ENCODE measurements at regions not wholly inside any gene's neighbourhood (a gene's known extent, or its start where the extent isn't known, plus 50 kb on each side); places are given as distances from the start of the nearest gene placed in this dataset.
"Not testable (repeated sequence)": the region's sequence is repeated elsewhere in the genome, so short reads cannot be mapped to it uniquely, and the experiment has no call there.

DNA sequence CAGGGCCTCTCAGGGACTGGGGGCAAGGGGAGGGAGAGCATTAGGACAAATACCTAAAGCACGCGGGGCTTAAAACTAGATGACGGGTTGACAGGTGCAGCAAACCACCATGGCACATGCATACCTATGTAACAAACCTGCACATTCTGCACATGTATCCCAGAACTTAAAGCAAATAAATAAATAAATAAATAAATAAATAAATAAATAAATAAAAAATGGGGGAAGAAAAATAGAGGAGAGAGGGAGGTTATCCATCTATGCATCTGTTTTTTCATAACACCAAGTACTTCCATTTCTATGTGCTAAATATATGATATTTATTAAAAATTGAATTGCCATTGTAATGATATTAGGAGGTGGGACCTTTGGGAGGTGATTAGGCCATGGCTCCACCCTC lies 539.5 kb downstream of the TRIML1 start:
- DNase-seq = not testable (repeated sequence)

DNA sequence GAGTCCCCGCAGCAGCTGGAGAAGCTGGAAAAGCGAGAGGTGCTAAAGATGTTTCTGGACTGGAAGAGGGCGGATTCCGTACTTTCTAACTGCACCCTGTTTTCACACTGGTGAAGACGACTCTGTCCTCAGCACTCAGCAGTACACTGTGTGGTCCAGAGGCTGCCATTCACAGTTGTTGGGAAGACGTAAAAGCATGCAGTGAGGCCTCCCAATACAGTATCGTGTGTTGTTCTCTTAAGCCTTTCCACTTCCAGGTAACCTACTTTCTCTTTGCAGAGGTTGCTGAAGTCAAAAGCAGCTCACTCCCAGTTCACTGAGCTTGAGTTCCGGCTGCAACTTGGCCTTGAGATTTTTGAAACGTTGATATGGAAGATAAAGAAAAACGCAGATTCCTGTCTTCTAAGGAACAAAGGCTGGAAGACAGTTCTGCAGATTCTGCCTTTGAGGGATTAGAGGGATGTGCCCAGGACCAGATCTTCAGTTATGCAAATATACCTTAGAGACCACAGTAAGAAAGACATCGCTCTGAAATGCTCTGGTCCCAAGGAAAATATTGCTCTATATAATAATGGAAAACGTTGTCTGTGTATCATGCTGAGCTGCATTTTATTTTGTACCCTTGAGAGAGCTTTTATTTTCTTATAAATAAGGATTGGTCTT lies 540.9 kb downstream of the TRIML1 start:
- DNase-seq = no peak

DNA sequence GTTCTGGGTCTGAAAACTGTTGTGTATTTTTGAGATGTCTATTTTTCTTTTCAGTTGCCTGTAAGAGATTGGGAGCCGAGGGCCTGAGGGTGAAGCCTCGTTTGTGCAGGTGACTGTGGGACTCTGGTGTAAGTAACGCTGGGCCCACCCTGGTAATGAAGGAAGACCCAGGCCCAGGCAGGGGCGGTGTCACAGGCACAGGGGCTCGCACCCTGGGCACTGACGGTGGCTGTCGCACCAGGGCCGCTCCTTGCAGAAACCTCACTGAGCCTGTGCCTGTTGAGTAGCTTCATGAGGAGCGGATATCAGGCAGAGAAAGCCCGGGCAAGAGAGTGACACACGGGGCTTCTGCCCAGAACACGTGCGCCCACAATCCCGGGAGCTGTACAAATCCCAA lies 541.4 kb downstream of the TRIML1 start:
- DNase-seq = no peak

DNA sequence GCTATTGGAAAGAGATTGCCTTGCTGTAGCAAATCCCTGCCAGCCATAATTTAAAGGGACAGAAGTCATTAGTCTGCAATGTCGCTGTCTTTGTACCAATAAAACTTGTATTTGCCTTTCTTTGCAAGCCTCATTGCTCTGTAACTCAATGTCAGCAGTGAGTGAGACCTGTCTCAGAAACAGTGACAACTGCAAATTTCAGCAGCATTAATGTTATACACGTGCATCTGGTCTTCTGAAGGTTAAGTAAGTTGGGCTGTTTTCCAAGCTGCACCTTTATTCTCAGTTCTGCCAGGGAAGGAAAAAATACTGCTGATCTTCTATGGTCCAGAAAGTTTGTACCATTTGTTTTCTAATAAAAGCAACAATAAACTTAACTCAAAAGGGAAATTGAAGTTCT lies 543.1 kb downstream of the TRIML1 start:
- DNase-seq = no peak

DNA sequence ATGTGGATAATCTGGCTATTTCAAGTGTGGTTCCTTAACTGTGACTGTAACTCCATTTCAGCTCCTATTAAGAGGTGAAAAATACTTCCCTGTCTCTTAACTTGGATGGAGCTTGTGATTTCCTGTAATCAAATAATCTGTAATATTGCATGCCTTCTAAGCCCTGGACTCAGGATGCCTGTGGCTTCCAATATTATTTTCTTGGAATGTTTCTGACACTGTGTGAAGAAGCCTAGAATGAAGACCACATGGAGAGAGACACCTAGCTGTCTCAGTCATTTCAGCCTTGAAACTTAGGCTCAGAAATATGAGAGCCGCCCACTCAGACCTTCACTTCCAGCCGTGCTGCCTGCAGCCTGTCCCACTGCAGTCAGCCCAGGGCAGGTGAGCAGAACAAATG lies 544.3 kb downstream of the TRIML1 start:
- no peak for DNase-seq

DNA sequence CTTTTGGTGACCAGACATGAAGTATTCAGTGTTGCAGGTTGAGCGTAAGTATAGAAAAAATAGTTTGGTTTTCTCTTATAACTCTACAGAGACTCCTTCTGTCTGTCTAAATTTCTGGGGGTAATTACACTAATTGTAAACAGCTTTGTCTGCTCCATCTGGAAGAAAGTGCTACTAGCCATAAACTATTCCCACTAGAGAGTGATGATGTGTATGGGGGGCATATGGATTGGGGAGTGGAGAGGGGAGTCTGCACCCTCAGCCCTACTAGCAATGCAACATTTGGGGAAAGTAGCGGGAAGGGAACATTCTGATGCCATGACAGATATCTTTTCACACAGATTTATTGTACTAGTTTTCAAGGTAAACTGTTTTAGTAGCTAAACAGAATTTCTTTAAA lies 549.7 kb downstream of the TRIML1 start:
- no peak for DNase-seq

DNA sequence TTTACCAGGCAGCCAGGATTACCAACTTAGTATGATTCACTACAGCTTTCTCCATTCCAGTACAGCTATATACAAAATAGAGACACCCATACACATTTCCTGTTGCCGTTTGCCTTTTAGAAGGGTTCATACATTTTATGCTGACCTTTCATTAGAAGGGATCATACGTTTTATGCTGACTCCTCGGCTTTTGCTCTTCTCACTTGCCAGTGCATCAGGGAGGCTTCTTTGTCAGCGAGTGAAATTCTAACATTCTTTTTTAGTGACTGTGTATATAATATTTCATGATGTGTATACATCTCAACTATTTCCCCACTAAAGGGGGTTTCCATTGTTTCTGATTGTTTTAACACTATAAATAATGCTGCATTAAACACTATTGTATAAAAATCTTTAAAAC lies 552.6 kb downstream of the TRIML1 start:
- DNase-seq = no peak

DNA sequence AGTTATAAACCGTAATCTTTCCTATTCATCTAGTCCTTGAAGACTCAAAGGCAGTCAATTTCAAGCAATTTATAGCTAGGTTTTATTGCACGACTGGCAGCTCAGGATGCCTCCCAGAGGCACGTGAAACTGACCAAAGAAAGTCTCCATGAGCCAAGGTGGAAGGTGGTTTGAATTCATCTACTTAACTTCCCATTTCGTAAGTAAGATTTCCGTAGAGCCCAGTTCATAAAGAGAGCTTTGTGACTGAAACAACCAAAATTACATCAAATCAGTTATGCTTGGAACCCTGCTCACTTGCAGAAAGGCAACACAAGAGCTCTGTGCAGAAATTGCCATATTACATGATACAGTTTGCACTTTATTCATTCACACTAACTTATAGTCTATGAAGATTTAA lies 556.0 kb downstream of the TRIML1 start:
- no peak for DNase-seq

DNA sequence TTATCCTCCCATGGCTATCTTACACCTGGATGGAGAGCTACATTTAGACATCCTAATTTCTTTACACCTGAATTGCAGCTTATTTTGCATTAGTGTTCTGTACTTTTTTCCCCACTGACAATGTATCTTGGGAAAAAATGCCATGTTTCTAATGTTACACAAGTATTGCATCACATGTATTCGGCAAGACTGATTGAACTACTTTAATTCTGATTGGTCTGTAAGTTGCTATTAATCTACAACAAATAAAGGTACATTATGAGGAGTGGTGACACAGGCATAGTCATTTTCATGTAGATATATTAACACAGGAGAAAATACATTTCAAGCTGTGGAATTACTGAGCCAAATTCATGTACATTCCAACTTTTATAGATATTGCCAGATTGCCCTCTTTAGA lies 558.0 kb downstream of the TRIML1 start:
- no peak for DNase-seq

DNA sequence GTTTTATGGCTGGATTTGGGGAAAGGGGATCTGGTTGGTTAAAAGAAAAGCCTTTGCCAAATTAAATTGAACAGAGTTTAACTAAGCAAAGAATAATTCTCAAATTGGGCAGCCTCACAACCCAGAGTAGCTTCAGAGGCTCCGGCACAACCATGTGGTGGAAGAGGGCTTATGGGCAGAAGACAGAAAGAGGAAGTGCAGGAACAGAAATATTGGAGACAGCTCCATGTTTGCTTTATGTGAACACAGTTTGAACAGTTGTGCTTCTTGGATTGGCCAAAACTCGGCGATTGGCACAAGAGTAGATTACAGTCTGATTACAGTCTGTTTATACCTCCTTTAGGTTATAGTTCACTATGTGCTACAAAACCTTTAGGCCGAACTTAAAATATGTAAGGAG lies 562.7 kb downstream of the TRIML1 start:
- DNase-seq = no peak

DNA sequence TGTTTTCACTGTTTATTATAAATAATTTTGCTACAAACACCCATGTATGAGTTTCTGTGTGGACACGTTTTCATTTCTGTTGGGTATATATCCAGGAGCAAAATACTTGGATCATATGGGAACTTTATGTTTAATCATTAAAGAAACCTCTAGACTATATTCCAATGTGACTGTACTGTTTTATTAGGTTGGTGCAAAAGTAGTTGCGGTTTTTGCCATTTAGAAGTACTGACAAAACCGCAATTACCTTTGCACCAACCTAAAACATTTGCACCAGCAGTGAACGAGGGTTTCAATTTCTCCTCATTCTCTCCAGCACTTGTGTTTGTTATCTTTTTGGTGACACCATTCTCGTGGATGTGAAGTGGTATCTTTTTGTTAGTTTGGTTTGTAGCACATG lies 565.0 kb downstream of the TRIML1 start:
- DNase-seq = no peak

DNA sequence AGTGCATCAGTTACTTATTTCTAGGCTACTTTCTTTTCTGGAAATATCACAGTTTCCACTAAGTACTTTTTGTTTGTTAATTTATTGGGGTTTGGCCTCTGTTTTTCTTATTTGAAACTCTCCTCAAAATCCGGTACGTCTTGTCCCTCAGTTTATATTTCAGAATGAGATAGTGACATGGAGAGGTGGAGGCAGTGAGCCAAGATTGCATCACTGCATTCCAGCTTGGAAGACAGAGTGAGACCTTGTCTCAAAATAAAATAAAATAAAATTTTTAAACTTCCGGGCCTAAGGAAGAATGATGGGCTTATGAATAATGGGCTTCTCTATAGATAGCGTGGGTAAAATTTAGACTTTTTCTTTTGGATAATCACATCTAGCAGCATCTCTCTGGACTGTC lies 567.8 kb downstream of the TRIML1 start:
- no peak for DNase-seq

DNA sequence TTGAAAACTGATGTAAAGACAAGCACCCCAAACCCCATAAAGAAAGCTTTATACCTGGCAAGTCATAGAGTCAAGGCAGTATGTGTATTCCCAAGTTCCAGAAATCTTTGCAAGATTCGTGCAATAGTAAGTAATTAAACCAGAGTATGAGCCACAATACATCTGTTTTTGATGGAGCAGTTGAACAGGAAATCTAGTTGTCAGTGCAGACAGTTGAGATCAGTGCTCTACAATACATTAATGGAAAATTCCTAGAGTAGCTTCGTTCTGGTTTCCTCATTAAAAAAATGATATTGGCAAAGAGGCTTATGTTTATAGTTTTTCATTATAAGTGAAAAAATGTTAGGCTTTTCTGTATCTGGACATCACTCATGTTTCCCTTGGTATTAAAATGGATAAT lies 575.3 kb downstream of the TRIML1 start:
- DNase-seq = no peak

DNA sequence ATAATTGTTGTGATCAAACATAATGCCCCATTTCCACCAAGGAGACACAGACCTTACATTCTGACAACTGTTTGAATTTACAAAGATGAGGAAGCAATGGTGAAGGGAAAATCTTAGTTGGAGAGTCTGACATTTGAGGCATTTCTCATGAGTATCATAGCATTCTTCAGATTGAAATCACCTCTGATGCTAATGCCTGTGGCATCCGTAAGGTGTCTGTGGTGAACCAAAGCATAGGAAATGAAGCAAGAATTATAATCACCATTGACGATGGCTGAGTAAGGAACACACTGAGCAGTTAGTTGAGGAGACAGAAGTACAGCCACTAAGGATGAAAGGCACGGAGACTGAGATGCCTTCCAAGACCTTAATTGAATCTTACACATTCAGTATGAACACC lies 575.7 kb downstream of the TRIML1 start:
- no peak for DNase-seq

DNA sequence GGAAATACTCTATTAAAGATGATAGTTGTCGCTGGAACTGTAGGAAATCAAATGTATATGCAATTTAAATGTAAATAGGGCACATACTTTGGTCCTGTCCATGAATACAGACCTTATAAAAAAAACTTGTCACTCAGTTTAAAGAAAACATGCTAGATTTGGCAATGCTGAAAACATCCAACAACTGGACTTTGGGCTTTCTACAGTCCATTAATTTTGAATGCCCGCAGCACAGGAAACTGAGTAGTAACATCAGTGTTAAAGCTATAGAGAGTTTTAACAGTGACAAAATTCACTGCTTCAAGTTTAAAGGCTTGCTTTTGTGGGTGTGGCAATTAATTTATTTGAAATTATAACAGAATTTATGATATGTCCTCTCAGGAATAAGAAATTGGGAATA lies 578.4 kb downstream of the TRIML1 start:
- DNase-seq = no peak

DNA sequence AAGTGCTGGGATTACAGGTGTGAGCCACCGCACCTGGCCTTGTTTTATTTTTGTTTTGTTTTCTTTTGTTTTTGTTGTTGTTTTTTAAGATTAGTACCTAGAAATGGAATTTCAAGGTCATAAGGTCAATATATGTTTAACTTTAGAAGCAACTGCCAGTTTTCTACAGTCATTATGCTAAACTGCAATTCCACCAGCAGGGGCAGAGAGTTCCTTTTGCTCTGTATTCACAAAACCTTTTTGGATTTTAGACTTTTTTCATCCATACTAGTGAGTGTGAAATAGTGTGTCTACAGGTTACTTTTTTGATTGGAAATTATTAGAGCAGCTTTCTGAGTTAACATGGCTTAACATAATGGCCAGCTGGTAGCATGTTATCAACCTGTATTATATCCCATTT lies 580.6 kb downstream of the TRIML1 start:
- no peak for DNase-seq

DNA sequence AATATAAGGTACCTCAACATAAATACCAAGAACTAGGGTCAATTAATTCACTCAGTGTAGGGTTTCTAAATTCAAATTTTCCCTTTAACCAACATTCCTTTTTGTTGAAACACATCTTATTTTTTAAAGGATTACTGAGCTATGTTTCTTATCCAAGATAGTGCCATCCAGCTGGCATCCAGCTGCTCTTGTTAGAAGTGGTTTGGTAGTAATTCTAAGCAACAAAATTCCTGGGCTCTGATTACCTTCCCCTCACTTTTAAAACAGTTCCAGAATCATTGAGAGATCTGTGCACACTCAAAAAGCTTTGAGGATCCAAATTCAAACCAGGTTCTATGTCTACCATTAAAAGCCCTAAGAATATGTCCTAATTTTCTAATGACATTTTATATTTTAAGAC lies 583.7 kb downstream of the TRIML1 start:
- no peak for DNase-seq

DNA sequence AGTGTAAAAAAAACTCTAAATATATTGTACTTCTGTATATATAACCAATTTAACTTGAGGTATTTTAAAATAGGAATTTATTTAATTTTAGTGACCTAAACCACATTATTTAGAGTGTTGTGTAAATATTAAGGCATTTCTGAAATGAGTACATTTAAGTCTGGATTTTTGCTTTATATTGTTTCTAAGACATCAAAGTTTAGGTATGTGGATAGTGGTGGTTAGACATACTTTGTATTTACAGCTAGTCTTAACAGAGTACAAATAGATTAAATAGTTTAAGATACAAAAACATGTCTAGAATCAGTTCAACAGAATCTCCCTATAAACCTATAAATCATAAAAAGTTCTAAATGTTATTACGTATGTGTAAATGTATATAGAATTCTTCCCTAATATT lies 588.5 kb downstream of the TRIML1 start:
- no peak for DNase-seq

DNA sequence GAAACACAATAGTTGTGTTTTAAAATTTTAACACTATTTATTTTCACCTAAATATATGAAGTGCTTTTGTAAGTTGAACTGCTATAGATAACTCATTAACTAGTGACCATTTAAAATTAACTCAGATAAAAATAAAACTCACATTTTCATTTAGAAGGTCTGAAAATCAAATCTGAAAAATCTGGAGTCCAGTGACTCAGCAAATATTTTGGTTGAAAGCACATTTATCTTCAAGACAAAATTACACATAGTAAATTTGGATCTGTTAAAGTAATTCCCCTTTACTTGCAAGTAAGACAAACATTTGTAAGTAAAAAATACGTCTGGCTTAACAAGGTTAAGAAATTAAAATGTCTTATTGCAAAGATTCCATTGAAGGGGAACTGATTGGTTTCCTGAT lies 589.1 kb downstream of the TRIML1 start:
- DNase-seq = no peak

DNA sequence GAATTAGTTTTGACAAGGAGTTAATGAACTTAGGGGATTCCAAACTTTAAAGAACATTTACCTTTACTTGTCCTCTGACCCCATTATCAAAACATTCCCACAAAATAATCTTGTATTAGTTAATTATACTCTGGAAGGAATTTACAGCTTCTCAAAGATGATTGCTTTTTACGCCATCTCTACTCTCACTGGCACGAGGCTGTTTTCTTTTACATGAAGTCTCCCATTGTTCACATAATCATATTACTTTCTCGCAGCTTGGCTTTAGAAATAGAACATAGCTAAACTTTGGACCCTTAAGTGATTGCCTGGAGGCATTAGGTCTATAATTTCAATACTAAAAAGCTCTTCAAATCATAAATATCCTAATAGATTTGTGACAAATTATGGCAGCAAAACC lies 592.9 kb downstream of the TRIML1 start:
- no peak for DNase-seq

DNA sequence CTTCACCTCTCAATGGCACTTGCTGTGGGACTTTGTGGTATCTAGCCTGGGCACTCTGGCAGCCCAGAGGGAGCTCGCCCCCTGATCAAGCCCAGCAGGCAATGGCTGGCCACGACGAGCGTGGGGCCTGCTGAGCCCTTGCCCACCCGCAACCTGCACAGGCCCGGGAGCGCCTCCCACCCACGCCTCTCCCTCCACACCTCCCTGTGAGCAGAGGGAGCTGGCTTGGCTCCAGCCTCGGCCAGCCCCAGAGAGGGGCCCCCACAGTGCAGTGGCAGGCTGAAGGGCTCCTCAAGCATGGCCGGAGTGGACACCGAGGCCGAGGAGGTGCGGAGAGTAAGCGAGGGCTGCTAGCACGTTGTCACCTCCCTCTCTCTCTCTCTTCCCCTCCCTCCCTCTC lies 595.8 kb downstream of the TRIML1 start:
- DNase-seq = no peak

DNA sequence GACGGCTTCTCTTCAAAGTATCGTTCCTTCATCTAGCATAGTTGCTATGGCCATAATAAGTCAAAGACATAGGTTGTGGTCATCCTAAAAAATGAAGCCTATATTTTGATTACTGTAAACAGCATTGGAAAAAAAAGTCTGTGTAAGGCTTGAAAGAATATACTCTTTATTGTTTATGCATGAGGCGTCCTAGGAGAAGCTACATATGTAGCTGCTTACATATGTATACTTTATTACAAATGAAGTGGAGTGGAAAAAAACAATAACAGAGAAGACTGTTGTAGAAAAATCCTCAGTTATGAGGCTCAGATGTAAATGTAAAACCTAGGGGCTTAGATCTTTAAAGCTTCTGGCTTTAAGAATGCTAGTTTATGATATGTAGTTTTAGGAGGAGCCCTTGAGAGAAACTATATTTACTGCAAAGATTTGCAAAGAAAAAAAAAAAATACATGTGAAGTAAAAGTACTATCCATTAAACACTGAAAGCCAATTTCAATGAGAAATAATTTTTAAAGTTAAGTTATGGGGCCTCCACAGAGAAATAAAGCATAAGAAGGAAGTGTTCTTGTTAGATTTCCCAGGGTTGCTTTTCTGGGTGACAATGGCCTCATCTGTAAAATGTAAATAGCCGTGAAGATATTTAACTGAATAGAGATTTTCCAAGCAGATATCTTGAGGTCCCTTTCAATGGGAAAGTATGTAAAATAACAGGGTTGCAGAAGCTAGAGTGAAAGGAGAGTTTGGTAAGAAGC lies 598.2 kb downstream of the TRIML1 start:
- no peak for DNase-seq

DNA sequence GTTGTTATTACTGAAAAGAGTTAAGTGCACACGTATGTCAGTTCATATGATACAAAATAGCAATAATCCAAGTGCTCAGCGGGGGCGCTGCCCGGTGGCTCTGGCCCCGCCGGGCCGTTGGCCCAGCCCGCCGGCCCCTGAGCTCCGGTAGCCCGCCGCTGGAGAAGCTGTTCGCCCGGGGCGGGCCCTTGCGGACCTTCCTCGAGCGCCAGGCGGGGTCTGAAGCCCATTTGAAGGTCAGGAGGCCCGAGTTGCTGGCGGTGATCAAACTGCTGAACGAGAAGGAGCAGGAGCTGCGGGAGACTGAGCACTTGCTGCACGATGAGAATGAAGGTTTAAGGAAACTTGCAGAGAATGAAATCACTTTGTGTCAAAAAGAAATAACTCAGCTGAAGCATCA lies 599.0 kb downstream of the TRIML1 start:
- not testable (repeated sequence) for DNase-seq

DNA sequence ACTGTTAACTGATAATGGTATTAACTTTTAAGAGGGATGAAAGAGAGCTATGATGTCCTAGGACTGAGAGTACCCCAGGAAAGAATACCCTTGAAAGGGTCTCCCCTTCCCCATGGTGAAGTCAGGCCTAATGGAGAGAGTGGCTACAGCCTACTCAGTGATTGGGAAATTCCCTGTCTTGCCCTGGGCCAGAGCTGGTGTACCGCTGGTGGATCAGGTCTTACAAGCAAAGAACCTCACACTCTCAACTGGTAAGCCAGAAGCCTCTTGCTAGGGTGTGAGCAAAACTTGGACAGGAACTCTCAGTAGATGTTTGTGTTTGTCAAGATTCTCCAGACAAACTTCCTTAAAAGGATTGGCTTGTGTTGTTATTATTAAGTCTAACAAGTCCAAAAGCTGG lies 600.9 kb downstream of the TRIML1 start:
- not testable (repeated sequence) for DNase-seq

DNA sequence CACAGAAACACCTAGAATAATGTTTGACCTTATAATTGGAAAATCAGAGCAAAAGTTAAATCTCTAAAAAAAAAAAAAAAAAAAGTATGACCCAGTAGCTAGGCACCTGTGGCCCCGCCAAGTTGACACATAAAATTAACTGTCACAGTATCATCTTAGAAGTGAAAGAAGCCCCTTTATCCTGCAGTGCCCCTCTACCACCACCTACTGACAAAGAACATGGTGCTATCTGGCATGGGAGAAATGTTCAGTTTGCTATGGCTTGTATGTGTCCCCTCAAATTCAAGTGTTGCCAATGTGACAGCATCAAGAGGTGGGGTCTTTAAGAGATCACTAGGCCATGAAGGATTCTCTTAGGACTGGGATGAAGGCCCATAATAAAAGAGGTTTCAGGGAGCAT lies 601.5 kb downstream of the TRIML1 start:
- DNase-seq = not testable (repeated sequence)

All from NCI-H2171 treated with DMSO at 0.1 percent for 48 hours (cell line).